ENCODE measurements at regions not wholly inside any gene's neighbourhood (a gene's known extent, or its start where the extent isn't known, plus 50 kb on each side); places are given as distances from the start of the nearest gene placed in this dataset.

- no peak for TF ChIP-seq CTCF (IDR thresholded peaks at IDR 0.05; ENCODE audit: low read depth, low read length)
- no peak overlapping the region for H3K4me3 ChIP-seq (ENCODE audit: low read depth, low read length)
These were observed 413.3 kb downstream of the PRDM5 start for GRCh38 chr4:120509222-120509621.

GRCh38 chr4:120508036-120508435 lies 414.5 kb downstream of the PRDM5 start:
- TF ChIP-seq CTCF (IDR thresholded peaks at IDR 0.05; ENCODE audit: low read depth, low read length), result no peak

GRCh38 chr4:120506536-120506935 lies 416.0 kb downstream of the PRDM5 start:
- TF ChIP-seq CTCF (IDR thresholded peaks at IDR 0.05; ENCODE audit: low read depth, low read length), result no peak
- H3K4me3 ChIP-seq (ENCODE audit: low read depth, low read length), result no peak overlapping the region

More at GRCh38 chr4:120508036-120508435, 414.5 kb downstream of the PRDM5 start:
- no peak overlapping the region for H3K4me3 ChIP-seq (ENCODE audit: low read depth, low read length)

GRCh38 chr4:120498678-120499077 lies 423.8 kb downstream of the PRDM5 start:
- TF ChIP-seq CTCF (IDR thresholded peaks at IDR 0.05; ENCODE audit: low read depth, low read length), result no peak
- no peak overlapping the region for H3K4me3 ChIP-seq (ENCODE audit: low read depth, low read length)

- no peak for TF ChIP-seq CTCF (IDR thresholded peaks at IDR 0.05; ENCODE audit: low read depth, low read length)
- no peak overlapping the region for H3K4me3 ChIP-seq (ENCODE audit: low read depth, low read length)
These were observed 424.8 kb upstream of the MAD2L1 start for GRCh38 chr4:120491481-120491880.

- no peak for TF ChIP-seq CTCF (IDR thresholded peaks at IDR 0.05; ENCODE audit: low read depth, low read length)
- H3K4me3 ChIP-seq (ENCODE audit: low read depth, low read length), result no peak overlapping the region
These were observed 415.1 kb upstream of the MAD2L1 start for GRCh38 chr4:120481756-120482155.

GRCh38 chr4:120472447-120473131 lies 405.9 kb upstream of the MAD2L1 start:
- no peak for TF ChIP-seq CTCF (IDR thresholded peaks at IDR 0.05; ENCODE audit: low read depth, low read length)
- H3K4me3 ChIP-seq (ENCODE audit: low read depth, low read length), result no peak overlapping the region
